B cell (primary cell): ENCODE measurements at regions not wholly inside any gene's neighbourhood (a gene's known extent, or its start where the extent isn't known, plus 50 kb on each side); places are given as distances from the start of the nearest gene placed in this dataset.

Source experiments
- ATAC-seq: fragments of 200-7000 bp; cut with Tn5 transposase; one replicate; pipeline ENCODE4 v1.10.0; 2021; ENCODE audit warnings: low read depth, mild to moderate bottlenecking, moderate number of reproducible peaks, moderate library complexity
- CTCF ChIA-PET: fragments of 350-600 bp; sonication (Branson Sonifier 250); formaldehyde crosslinking; loops from one replicate; lab custom pipeline; 2021; ENCODE audit warnings: antibody characterized with exemption, inconsistent platforms; lab: Charles Lee
- POLR2A ChIA-PET: fragments of 350-600 bp; sonication (Branson Sonifier 250); formaldehyde crosslinking; loops from one replicate; lab custom pipeline; 2021; ENCODE audit warnings: antibody characterized with exemption; lab: Charles Lee
- DNase-seq: peaks from one replicate; pipeline ENCODE4 v3.0.0; 2013
- H2AFZ ChIP-seq: 2 replicates; pipeline ENCODE4 v1.6.1; 2012; ENCODE audit warnings: mild to moderate bottlenecking, low read depth, low read length; ENCODE audit not compliant: insufficient read depth, poor library complexity, severe bottlenecking
- H3K27ac ChIP-seq, 2 donors: 1 replicate in 1 of 2; 2 replicates in 1 of 2; pipeline ENCODE4 v1.5.1; 2012 to 2013; ENCODE audit warnings: low read length in 2 of 2, mild to moderate bottlenecking in 2 of 2, moderate library complexity in 1 of 2
- H3K27me3 ChIP-seq, 4 experiments: fragments of 200-600 bp in 1 of 4; sonication (generic) in 1 of 4; replicated peaks in 1 of 4; 1 replicate in 2 of 4; 2 replicates in 2 of 4; pipeline versions ENCODE4 v1.6.1 to v1.7.0; 2013 to 2016; ENCODE audit warnings: low read length in 3 of 4, mild to moderate bottlenecking in 2 of 4, mixed read lengths in 1 of 4, moderate library complexity in 1 of 4; ENCODE audit not compliant: insufficient read depth in 4 of 4, control insufficient read depth in 3 of 4; ENCODE audit errors: control extremely low read depth in 1 of 4
- H3K36me3 ChIP-seq, 2 experiments: replicated peaks in 1 of 2; 1 replicate in 1 of 2; 2 replicates in 1 of 2; pipeline versions ENCODE4 v1.6.1 to v1.7.1; 2013; ENCODE audit warnings: low read length in 1 of 2; ENCODE audit not compliant: insufficient read depth in 2 of 2, control insufficient read depth in 1 of 2; ENCODE audit errors: control extremely low read depth in 1 of 2, extremely low read depth in 1 of 2
- H3K4me1 ChIP-seq, 2 donors: fragments of 200-600 bp in 1 of 2; sonication (generic) in 1 of 2; 1 replicate in 1 of 2; 2 replicates in 1 of 2; pipeline versions ENCODE4 v1.5.1 to v1.6.1; 2013 to 2017; ENCODE audit warnings: low read length in 2 of 2; ENCODE audit not compliant: control insufficient read depth in 2 of 2, insufficient read depth in 2 of 2
- H3K4me2 ChIP-seq: replicated peaks from 2 replicates; pipeline ENCODE3; 2012; ENCODE audit warnings: mild to moderate bottlenecking, low read depth, low read length; ENCODE audit not compliant: poor library complexity, severe bottlenecking
- H3K4me3 ChIP-seq, 5 experiments: fragments of 200-600 bp in 1 of 5; sonication (generic) in 1 of 5; 1 replicate in 3 of 5; 2 replicates in 2 of 5; pipeline versions ENCODE4 v1.5.1 to v1.7.0; 2011 to 2016; ENCODE audit warnings: low read length in 4 of 5, mild to moderate bottlenecking in 4 of 5, low read depth in 2 of 5, control low read depth in 1 of 5, moderate library complexity in 1 of 5; ENCODE audit not compliant: insufficient read depth in 1 of 5; ENCODE audit errors: control extremely low read depth in 1 of 5, extremely low read depth in 1 of 5
- H3K79me2 ChIP-seq: fragments of 200-600 bp; sonication (generic); one replicate; pipeline ENCODE4 v1.6.0; 2016; ENCODE audit warnings: low read length; ENCODE audit not compliant: control insufficient read depth, insufficient read depth
- H3K9ac ChIP-seq: fragments of 200-600 bp; sonication (generic); 2 replicates; pipeline ENCODE4 v1.6.1; 2017; ENCODE audit warnings: mild to moderate bottlenecking, low read length, moderate library complexity
- H3K9me3 ChIP-seq, 3 donors: one replicate each; pipeline versions ENCODE4 v1.6.1 to v1.7.1; 2013; ENCODE audit warnings: low read length in 2 of 3; ENCODE audit not compliant: control insufficient read depth in 2 of 3, insufficient read depth in 1 of 3; ENCODE audit errors: control extremely low read depth in 1 of 3
- H4K20me1 ChIP-seq: 2 replicates; pipeline ENCODE4 v1.6.0; 2012; ENCODE audit warnings: mild to moderate bottlenecking, low read length; ENCODE audit not compliant: insufficient read depth, control insufficient read depth, poor library complexity, severe bottlenecking
- H3K27ac Mint-ChIP-seq: one replicate; pipeline ENCODE4 v1.8.0; 2021; ENCODE audit warnings: mixed read lengths
- H3K27me3 Mint-ChIP-seq: one replicate; pipeline ENCODE4 v1.8.0; 2021; ENCODE audit warnings: mixed read lengths
- H3K4me1 Mint-ChIP-seq: one replicate; pipeline ENCODE4 v1.8.0; 2021; ENCODE audit warnings: mixed read lengths
- H3K4me3 Mint-ChIP-seq: one replicate; pipeline ENCODE4 v1.8.0; 2021; ENCODE audit warnings: mixed read lengths
- H3K9me3 Mint-ChIP-seq: one replicate; pipeline ENCODE4 v1.8.0; 2022; ENCODE audit warnings: mixed read lengths; ENCODE audit not compliant: insufficient read depth
- EZH2 ChIP-seq: IDR thresholded peaks from 2 replicates; pipeline ENCODE4 v1.6.1; 2012; ENCODE audit warnings: borderline replicate concordance, low read depth, mild to moderate bottlenecking, moderate library complexity, low read length; ENCODE audit not compliant: insufficient read depth, poor library complexity, severe bottlenecking
- WGBS: methylation state at CpG from one replicate; pipeline ENCODE4 v1.1.5; 2013; ENCODE audit warnings: missing lambda C conversion rate; ENCODE audit not compliant: insufficient coverage; 5-methylcytosine and 5-hydroxymethylcytosine counted together
- intact Hi-C: fragments of 100-400 bp; cut with micrococcal nuclease; formaldehyde crosslinking; loops from one replicate; pipeline ENCODE4 v1.10.0; 2022
- TF ChIP-seq, protein P1 (sequence below): fragments of 200-600 bp; IDR thresholded peaks from one replicate; pipeline ENCODE4 v1.8.0; 2022; ENCODE audit warnings: antibody characterized with exemption, mild to moderate bottlenecking

DNA sequence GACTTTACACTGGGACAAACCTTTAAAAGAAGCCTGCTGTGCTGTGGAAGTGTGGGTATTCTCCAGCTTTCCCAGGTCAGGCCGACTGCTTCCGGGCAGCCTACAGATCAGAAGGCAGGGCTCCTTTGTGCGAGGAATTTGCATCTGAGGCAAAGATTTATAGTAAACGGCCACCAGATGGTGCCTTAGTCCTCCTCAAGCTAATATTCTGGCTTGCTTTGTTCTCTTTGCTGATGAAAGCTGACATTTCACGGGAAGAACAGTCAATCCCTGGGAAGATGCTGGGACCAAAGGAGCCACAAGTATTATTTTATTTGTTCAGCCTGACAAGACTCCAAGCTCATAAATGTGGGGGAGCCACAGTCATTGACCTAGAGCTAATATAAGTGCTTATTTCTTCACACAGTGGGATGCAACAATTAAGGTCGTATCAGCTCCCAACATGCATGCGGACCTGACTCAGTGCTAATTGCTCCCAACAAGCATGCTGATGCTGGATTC is 120.7 kb upstream of the TRIM2 start:
- Mint-ChIP-seq H3K27ac (peak overlapping the region; percentile 47), H3K27me3 (peaks cover 3% of the 10 kb centered on the region), H3K4me1 (peaks cover 26% of the 10 kb centered on the region), H3K9me3 (no peaks in the 10 kb centered on the region), H3K4me3 (peak overlapping the region; percentile 72)
- Histone ChIP-seq H3K4me3 (no peak overlapping the region), H3K27me3 (no peaks in the 10 kb centered on the region), H3K4me1 (peaks cover 25 to 32% of the 10 kb centered on the region in 2 donors), H3K36me3 (no peaks in the 10 kb centered on the region), H4K20me1 (no peaks in the 10 kb centered on the region), H2AFZ (peak overlapping the region; percentile 85), H3K9me3 (no peaks in the 10 kb centered on the region), H3K9ac (no peak overlapping the region), H3K27ac (no peak overlapping the region), H3K4me2 (peak overlapping the region; percentile 62), H3K79me2 (no peaks in the 10 kb centered on the region)
- ChIA-PET CTCF (interaction anchor here (0.7 to 9.0 kb wide), 51 partner anchors 8 to 675 kb away, joined by 3 to 356 read pairs (median 4); partner anchors contain the start of genes FHDC1 and MND1), POLR2A (interaction anchor here (0.5 to 0.6 kb wide), 2 partner anchors 37 to 137 kb away, joined by 3 read pairs; no protein-coding TSS in a partner anchor)
- intact Hi-C loops = loop anchor here (1.0 kb wide), 3 partner anchors 45 to 560 kb away; no protein-coding TSS in a partner anchor
- TF ChIP-seq, protein P1, sequence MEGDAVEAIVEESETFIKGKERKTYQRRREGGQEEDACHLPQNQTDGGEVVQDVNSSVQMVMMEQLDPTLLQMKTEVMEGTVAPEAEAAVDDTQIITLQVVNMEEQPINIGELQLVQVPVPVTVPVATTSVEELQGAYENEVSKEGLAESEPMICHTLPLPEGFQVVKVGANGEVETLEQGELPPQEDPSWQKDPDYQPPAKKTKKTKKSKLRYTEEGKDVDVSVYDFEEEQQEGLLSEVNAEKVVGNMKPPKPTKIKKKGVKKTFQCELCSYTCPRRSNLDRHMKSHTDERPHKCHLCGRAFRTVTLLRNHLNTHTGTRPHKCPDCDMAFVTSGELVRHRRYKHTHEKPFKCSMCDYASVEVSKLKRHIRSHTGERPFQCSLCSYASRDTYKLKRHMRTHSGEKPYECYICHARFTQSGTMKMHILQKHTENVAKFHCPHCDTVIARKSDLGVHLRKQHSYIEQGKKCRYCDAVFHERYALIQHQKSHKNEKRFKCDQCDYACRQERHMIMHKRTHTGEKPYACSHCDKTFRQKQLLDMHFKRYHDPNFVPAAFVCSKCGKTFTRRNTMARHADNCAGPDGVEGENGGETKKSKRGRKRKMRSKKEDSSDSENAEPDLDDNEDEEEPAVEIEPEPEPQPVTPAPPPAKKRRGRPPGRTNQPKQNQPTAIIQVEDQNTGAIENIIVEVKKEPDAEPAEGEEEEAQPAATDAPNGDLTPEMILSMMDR = peak; percentile 76
- no peak for TF ChIP-seq EZH2
- WGBS = 38% methylated on average over 7 of the region's 7 CpGs
- DNase-seq (peak; percentile 79), ATAC-seq (peak; percentile 55)

DNA sequence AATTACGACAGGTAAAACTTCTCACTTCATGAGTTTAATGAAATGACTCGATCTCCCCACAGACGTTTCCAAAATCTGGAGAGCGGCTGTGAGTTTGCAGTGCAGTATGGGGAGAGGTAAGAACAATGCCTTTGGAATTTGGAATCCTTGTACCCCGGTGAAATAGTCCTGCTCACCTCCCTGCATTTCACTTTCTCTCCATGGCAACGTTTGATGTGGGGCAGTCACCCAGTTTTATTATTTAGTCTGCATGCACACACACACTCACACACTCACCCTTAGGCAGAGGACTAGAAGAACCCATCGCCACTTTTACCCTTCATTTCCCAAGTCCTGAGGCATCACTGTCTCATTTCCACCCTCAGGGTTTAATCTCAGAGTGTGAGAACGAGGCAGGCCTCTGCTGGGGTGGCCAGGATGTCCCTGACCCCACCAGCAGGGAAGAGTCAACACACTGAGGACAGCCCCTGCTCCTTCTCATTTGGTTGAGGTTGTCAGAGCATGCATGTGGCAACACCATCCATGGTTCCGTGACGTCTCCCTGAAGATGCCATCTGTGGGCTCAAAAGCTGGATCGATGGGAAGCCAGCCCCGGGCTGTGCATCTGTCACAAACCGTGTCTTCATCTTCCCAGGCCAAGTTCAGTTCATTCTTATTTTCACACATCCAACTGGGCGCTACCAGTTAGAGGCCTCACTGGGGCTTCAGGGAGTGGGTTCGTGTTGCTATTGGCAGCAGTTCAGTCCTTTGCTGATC is 119.8 kb upstream of the TRIM2 start:
- Histone ChIP-seq H3K4me2 (no peak overlapping the region), H3K4me1 (peaks cover 25 to 32% of the 10 kb centered on the region in 2 donors)
- H3K9me3 Mint-ChIP-seq = no peaks in the 10 kb centered on the region

More for the DNA sequence above, 119.8 kb upstream of the TRIM2 start:
- no peaks in the 10 kb centered on the region for H3K79me2 ChIP-seq
- Mint-ChIP-seq H3K4me3 (no peak overlapping the region), H3K4me1 (peaks cover 26% of the 10 kb centered on the region), H3K27me3 (peaks cover 3% of the 10 kb centered on the region), H3K27ac (no peak overlapping the region)
- H3K27ac ChIP-seq = no peak overlapping the region
- H3K36me3 ChIP-seq = no peaks in the 10 kb centered on the region
- no peak overlapping the region for H3K4me3 ChIP-seq
- POLR2A ChIA-PET = no interaction called here
- H3K27me3 ChIP-seq = no peaks in the 10 kb centered on the region
- CTCF ChIA-PET = interaction anchor here (0.7 to 9.0 kb wide), 41 partner anchors 9 to 675 kb away, joined by 3 to 356 read pairs (median 5); partner anchors contain the start of genes ARFIP1, FHDC1 and TIGD4
- no peak overlapping the region for H2AFZ ChIP-seq
- TF ChIP-seq, protein P1 = no peak
- TF ChIP-seq EZH2 = no peak
- no peak overlapping the region for H3K9ac ChIP-seq
- DNase-seq (no peak), ATAC-seq (no peak)
- no peaks in the 10 kb centered on the region for H3K9me3 ChIP-seq
- 95% methylated on average over 11 of the region's 15 CpGs for WGBS
- H4K20me1 ChIP-seq = no peaks in the 10 kb centered on the region
- intact Hi-C loops = loop anchor here (2.0 kb wide), 1 partner anchor 40 kb away; no protein-coding TSS in a partner anchor
